T-helper 17 cell (primary cell): ENCODE measurements at regions not wholly inside any gene's neighbourhood (a gene's known extent, or its start where the extent isn't known, plus 50 kb on each side); places are given as distances from the start of the nearest gene placed in this dataset.
A peak's percentile ranks its signal among the peaks of the same experiment; 100 is the strongest.

Experiments used
- ATAC-seq: fragments of 150-1000 bp; cut with Tn5 transposase; 2 replicates; pipeline ENCODE4 v1.10.0; 2021; ENCODE audit warnings: mild to moderate bottlenecking, moderate library complexity
- DNase-seq, 3 donors: peaks; one replicate each; pipeline versions ENCODE4 v3.0.0 to v3.0.0-alpha.2; 2020 to 2021
- H3K9me3 ChIP-seq: one replicate; pipeline ENCODE4 v1.7.0; 2013; ENCODE audit warnings: low read length, mild to moderate bottlenecking; ENCODE audit not compliant: control insufficient read depth, poor library complexity, severe bottlenecking
- H3K27ac Mint-ChIP-seq: one replicate; pipeline ENCODE4 v1.8.0; 2022; ENCODE audit warnings: mild to moderate bottlenecking, moderate library complexity, mixed read lengths
- H3K27me3 Mint-ChIP-seq: one replicate; pipeline ENCODE4 v1.8.0; 2022; ENCODE audit warnings: mixed read lengths
- H3K36me3 Mint-ChIP-seq: one replicate; pipeline ENCODE4 v1.8.0; 2022; ENCODE audit warnings: low read depth, mixed read lengths
- H3K4me1 Mint-ChIP-seq: one replicate; pipeline ENCODE4 v1.8.0; 2022; ENCODE audit warnings: mild to moderate bottlenecking, mixed read lengths
- H3K4me3 Mint-ChIP-seq: one replicate; pipeline ENCODE4 v1.8.0; 2022; ENCODE audit warnings: mild to moderate bottlenecking, moderate library complexity, mixed read lengths

GRCh38 chr10:113988535-113988934, 55.1 kb upstream of the ADRB1 start:
- H3K27me3 Mint-ChIP-seq = peaks cover 33% of the 10 kb centered on the region
- H3K4me1 Mint-ChIP-seq = peaks cover 6% of the 10 kb centered on the region
- ATAC-seq (no peak), DNase-seq (no peak)
- H3K36me3 Mint-ChIP-seq = peaks cover 3% of the 10 kb centered on the region
- no peaks in the 10 kb centered on the region for H3K9me3 ChIP-seq
- H3K4me3 Mint-ChIP-seq = no peak overlapping the region
- no peak overlapping the region for H3K27ac Mint-ChIP-seq

GRCh38 chr10:113991091-113991860, 52.4 kb upstream of the ADRB1 start:
- H3K36me3 Mint-ChIP-seq = peaks cover 3% of the 10 kb centered on the region
- H3K4me1 Mint-ChIP-seq = peaks cover 4% of the 10 kb centered on the region
- DNase-seq = no peak
- ATAC-seq = peak; percentile 27
- H3K4me3 Mint-ChIP-seq = no peak overlapping the region
- H3K27ac Mint-ChIP-seq = no peak overlapping the region
- H3K9me3 ChIP-seq = no peaks in the 10 kb centered on the region
- H3K27me3 Mint-ChIP-seq = peaks cover 52% of the 10 kb centered on the region

GRCh38 chr10:113992471-113993011, 51.1 kb upstream of the ADRB1 start:
- H3K9me3 ChIP-seq = no peaks in the 10 kb centered on the region
- DNase-seq = no peak
- no peak overlapping the region for H3K4me3 Mint-ChIP-seq
- H3K4me1 Mint-ChIP-seq = peaks cover 4% of the 10 kb centered on the region
- peaks cover 63% of the 10 kb centered on the region for H3K27me3 Mint-ChIP-seq
- no peak overlapping the region for H3K27ac Mint-ChIP-seq
- ATAC-seq = no peak
- peaks cover 8% of the 10 kb centered on the region for H3K36me3 Mint-ChIP-seq

GRCh38 chr10:113993489-113993991, 50.1 kb upstream of the ADRB1 start:
- DNase-seq (no peak), ATAC-seq (no peak)
- H3K9me3 ChIP-seq = no peaks in the 10 kb centered on the region
- Mint-ChIP-seq H3K4me3 (no peak overlapping the region), H3K36me3 (peaks cover 8% of the 10 kb centered on the region), H3K27ac (no peak overlapping the region), H3K27me3 (peaks cover 57% of the 10 kb centered on the region), H3K4me1 (peaks cover 4% of the 10 kb centered on the region)
